Mammary epithelial cell (primary cell): ENCODE measurements at regions not wholly inside any gene's neighbourhood (a gene's known extent, or its start where the extent isn't known, plus 50 kb on each side); places are given as distances from the start of the nearest gene placed in this dataset.

Experiments
- CTCF ChIP-seq, 2 donors: IDR thresholded peaks in 1 of 2; conservative IDR thresholded peaks in 1 of 2; 2 replicates each; pipeline ENCODE4 v1.5.1; 2011 to 2012; ENCODE audit warnings: inconsistent platforms in 2 of 2, low read length in 2 of 2, mild to moderate bottlenecking in 2 of 2, control low read depth in 1 of 2, low read depth in 1 of 2; ENCODE audit not compliant: insufficient read depth in 1 of 2; ENCODE audit errors: extremely low read depth in 1 of 2
- EZH2 ChIP-seq: IDR thresholded peaks from 2 replicates; pipeline ENCODE4 v1.6.1; 2012; ENCODE audit warnings: low read length, inconsistent platforms, borderline replicate concordance

- TF ChIP-seq CTCF (conservative IDR thresholded peaks at IDR 0.05 in 1 of 2, IDR thresholded peaks at IDR 0.05 in 1 of 2; ENCODE audit: extremely low read depth in 1 of 2, insufficient read depth in 1 of 2, low read depth in 1 of 2, low read length in 2 of 2) (no peak), EZH2 (no peak)
Observed at GRCh38 chr7:136530831-136531230, 337.6 kb upstream of the CHRM2 start.
